ENCODE measurements at regions not wholly inside any gene's neighbourhood (a gene's known extent, or its start where the extent isn't known, plus 50 kb on each side); places are given as distances from the start of the nearest gene placed in this dataset.
"Not testable (repeated sequence)": the region's sequence is repeated elsewhere in the genome, so short reads cannot be mapped to it uniquely, and the experiment has no call there.

DNA sequence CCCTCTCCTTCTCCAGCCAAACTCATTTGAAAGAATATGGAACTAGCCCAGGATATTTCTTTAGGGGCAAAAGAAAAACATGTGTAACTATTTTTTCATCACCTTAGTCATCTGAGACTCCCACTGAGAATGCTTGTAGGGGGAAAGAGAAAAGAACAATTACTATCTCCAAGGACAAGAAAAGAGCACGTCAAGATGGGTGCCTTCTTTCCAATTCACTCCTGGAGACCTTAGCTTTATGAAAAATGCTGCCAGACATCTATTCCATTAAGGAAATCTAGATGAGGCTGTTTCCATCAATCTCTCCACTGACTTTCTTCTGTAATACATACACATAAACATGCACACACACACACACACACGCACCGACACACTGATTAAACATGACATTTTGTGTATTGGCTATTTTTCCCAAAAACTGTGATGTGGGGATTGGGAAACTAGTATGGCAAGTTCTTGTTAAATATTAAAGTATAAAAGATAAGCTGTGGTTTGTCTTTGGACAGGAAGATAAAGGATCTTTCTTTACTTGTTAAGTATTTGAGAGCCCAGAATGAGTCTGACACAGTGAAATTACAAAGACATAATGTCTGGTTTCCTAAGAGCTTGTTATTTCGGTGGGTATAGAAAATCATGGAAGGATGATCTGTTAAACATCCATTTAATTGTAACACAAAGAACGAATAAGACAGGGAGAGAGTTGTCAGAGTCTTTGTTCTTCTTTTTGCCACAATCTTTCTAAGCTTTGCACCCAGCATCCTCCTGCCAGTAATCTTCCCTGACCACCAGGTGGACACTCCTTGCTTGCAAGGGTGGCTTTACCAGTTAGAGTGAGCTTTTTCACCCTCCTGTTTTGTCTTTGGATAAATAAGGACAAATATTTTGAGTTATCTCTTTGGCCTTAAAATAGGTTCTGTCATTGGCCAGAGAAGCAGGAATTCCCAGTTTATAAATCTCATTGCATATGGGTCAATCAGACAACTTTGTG, 177.3 kb upstream of the TMEM72 start:
- no peak for DNase-seq (ENCODE audit: low spot score)

GRCh38 chr10:44742248-44742647, 168.9 kb upstream of the TMEM72 start:
- no peak for FAIRE-seq
- DNase-seq (ENCODE audit: low spot score) = no peak

More for the DNA sequence above, 177.3 kb upstream of the TMEM72 start:
- FAIRE-seq = no peak

- no peak for FAIRE-seq
- no peak for DNase-seq (ENCODE audit: low spot score)
Measured at GRCh38 chr10:44743535-44743934, 167.6 kb upstream of the TMEM72 start.

DNA sequence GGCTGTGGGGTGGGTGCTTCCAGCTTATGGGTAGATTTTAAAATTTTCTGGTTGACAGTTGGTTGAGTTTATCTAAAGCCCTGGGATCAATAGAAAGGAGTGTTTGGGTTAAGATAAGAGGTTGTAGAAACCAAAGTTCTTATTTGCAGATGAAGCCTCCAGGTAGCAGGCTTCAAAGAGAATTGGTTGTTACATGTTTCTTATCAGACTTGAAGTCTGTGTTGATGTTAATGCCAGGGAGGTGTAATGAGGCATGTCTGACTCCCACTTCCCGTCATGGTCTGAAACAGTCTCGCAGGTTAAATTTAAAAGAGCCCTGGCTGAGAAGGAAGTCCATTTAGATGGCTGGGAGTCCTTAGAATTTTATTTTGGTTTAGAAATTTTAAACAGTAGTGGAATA, 165.2 kb upstream of the TMEM72 start:
- DNase-seq (ENCODE audit: low spot score) = no peak
- no peak for FAIRE-seq

GRCh38 chr10:44747593-44748172, 163.5 kb upstream of the TMEM72 start:
- no peak for FAIRE-seq

DNA sequence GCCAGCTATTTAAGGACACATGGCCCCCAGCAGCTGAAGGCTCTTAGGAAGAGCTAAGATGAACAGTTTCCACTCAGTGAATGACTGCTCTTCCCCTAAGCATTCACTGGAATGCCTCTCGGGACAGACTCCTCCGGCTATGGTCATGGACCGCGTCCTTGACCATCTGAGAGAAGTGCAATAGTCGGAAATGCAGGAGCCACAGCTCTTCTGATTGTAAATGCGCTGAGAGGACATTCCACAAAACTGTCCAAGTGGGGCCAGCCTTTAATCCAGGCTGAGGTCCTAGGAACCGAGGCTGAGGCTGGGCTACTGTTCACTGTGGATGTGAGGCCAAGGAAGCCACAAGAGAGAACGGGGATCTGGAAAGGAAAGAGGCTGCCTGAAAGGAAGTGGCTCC, 162.0 kb upstream of the TMEM72 start:
- DNase-seq (ENCODE audit: low spot score) (no peak), FAIRE-seq (no peak)

More at GRCh38 chr10:44747593-44748172, 163.5 kb upstream of the TMEM72 start:
- no peak for DNase-seq (ENCODE audit: low spot score)

- DNase-seq (ENCODE audit: low spot score) (no peak), FAIRE-seq (no peak)
Measured at GRCh38 chr10:44752451-44753441, 158.4 kb upstream of the TMEM72 start.

DNA sequence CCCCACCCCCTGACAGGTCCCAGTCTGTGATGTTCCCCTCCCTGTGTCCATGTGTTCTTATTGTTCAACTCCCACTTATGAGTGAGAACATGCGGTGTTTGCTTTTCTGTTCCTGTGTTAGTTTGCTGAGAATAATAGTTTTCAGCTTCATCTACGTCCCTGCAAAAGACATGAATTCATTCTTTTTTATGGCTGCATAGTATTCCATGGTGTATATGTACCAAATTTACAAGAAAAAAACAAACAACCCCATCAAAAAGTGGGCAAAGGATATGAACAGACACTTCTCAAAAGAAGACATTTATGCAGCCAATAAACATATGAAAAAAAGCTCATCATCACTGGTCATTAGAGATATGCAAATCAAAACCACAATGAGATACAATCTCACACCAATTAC, 156.8 kb upstream of the TMEM72 start:
- FAIRE-seq; DNase-seq (ENCODE audit: low spot score): not testable (repeated sequence)

DNA sequence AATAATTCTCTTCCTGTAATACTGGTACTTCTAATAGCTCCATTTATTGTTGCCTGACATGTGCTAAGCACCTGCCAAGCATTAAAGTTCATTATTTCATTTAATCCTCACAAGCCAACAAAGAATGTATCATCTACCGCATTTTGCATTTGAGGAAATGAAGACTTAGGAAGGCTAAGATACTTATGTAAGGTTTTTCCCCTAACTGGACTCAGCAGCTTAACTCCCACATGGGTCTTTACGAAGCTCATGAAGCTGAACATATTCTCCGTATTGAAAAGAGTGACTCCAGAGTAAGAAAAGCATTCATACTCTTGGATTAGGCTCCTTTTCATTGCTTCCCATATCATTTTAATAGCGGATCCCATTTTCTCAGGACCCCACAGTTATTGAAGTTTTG, 155.7 kb upstream of the TMEM72 start:
- no peak for DNase-seq (ENCODE audit: low spot score)
- FAIRE-seq = no peak

DNA sequence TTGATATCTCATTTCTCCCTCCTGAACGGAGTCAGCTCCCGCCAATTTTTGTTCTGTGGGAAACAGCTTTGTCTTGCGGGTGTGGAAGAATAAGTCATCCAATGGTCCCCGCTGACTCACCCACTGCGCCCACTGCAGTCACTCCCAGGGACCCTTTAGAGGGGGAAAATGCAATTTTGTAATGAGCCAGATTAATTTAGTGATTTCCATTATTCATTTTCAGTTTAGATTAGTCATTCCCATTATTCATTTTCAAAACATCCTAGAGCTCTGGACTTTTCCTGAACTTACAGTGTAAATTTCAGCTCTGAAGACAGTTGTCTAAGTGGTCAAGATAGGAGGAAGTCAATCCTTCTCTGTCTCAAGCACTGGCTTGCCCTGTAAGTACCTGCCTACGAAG, 154.9 kb upstream of the TMEM72 start:
- DNase-seq (ENCODE audit: low spot score) = no peak

DNA sequence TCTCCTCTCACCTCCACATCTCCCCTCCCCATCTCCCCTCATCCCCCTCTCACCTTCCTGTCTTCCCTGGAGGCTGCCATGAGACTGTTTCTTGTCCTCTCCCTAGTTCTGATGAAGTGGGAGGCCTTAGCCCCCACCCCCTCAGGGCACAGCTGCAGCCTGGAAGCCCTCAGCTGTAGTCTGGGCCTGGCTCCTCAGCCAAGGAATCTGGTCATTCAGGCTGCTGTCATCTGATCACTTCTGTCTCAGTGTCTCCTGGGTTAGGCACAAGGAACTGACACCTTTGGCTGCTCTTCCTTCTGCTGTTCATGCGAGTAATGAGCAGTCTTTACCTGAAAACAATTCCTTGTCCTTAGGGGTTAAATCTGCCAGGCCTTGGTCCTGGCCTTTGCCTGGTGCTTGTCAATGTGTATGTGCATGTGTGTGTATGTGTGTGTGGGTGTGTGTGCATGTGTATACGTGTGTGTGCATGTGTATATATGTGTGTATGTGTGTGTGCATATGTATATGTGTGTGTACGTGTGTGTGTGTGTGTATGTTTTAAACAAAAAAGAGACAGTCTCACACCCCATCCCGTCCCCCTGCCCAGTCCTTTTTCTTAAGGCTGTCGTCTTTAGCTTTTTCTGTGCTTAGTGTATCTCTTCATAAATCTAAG, 153.5 kb upstream of the TMEM72 start:
- DNase-seq (ENCODE audit: low spot score) (no peak), FAIRE-seq (no peak)

More for the DNA sequence above, 154.9 kb upstream of the TMEM72 start:
- no peak for FAIRE-seq

DNA sequence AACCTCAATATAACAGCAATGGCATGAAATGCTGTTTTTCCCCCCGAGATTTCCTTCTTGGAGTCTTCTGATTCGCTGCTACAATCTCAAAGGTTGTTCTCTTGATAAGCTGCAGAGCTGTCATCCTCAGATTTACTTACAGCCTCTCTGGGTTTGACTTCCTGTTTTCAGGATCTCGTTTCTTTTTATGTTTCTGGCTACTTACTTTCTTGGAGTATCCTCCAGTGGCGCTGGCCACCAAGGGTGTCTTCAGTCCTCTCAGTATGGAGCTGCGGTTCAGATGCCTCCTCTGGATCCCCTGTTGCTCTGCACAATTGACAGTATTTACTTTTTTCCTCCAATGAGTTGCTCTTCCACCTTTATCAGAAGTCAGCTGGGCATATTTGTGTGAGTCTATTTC, 152.0 kb upstream of the TMEM72 start:
- FAIRE-seq (no peak), DNase-seq (ENCODE audit: low spot score) (no peak)

GRCh38 chr10:44760513-44760912, 150.6 kb upstream of the TMEM72 start:
- DNase-seq (ENCODE audit: low spot score) (no peak), FAIRE-seq (no peak)

- DNase-seq (ENCODE audit: low spot score) = no peak
- no peak for FAIRE-seq
Measured at GRCh38 chr10:44761076-44761475, 150.1 kb upstream of the TMEM72 start.

- FAIRE-seq (no peak), DNase-seq (ENCODE audit: low spot score) (no peak)
Measured at GRCh38 chr10:44763331-44763730, 147.8 kb upstream of the TMEM72 start.

DNA sequence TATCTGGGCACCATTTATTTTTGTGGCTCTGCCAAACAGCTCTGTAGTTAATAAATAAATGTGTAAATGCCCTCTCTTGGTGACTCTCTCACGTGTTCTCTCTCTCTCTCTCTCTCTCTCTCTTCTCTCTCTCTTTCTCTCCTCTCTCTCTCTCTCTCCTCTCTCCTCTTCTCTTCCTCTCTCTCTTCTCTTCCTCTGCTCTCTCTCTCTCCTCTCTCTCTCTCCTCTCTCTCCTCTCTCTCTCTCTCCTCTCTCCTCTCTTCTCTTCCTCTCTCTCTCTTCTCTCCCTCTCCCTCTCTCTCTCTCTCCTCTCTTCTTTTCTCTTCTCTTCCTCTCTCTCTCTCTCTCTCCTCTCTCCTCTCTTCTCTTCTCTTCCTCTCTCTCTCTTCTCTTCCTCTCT, 145.8 kb upstream of the TMEM72 start:
- DNase-seq (ENCODE audit: low spot score) = no peak
- no peak for FAIRE-seq

DNA sequence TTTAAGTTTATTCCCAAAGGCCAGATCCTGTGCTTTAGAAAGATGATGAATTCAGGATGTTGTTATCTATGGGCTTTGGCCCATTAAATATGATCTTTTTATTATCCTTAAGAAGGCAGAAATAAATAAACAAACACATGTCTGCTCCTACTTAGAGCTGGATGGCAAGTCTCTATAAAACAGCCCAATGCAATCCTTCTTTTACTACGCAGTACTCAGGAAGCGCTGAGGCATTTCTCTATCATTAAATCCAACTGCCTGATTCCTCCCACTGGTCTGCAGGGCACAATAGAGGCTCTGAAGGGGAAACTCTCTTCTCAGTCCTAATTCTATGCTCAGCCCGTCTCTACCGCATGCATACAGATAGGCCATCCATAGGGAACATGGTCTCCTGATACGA, 144.5 kb upstream of the TMEM72 start:
- no peak for DNase-seq (ENCODE audit: low spot score)
- FAIRE-seq = no peak

GRCh38 chr10:44769450-44769849, 141.7 kb upstream of the TMEM72 start:
- FAIRE-seq (no peak), DNase-seq (ENCODE audit: low spot score) (no peak)

DNA sequence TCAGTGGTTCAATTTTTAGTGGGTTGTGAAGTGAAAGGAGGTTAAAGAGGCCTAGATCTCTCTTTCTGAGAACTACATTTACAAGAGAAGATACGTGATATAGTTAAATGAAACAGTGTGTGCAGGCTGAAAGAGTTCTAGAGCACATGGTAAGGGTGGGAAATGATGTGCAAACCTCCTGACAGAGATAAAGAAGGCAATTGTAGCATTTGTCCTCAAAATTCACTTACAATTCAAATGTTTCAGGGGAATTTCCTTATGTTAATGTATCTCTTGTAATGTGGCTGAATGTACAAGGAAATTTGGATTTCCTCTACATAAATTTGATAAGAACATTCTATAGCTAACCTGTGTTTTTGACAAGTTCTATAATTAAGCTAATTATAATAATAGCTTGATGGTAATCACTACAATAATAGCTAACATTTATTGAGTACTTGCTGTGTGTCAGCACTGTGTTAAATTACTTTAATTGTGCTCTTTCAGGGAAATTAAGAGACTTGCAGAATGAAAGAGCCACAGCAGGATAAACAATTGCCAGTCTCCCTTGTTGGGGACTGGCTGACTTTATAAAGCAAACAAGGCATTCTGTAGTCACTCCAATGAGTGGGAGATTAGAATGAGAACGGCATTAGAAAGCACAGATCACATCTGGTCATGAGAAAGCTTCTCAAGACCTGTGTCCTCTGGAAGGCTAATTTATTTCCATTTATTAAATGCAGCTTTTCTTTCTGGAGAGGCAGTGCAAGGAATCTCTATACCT, 139.7 kb upstream of the TMEM72 start:
- DNase-seq (ENCODE audit: low spot score) (no peak), FAIRE-seq (no peak)

GRCh38 chr10:44773565-44773964, 137.6 kb upstream of the TMEM72 start:
- FAIRE-seq = no peak
- no peak for DNase-seq (ENCODE audit: low spot score)
